NCI-H460 (cell line): ENCODE measurements at regions not wholly inside any gene's neighbourhood (a gene's known extent, or its start where the extent isn't known, plus 50 kb on each side); places are given as distances from the start of the nearest gene placed in this dataset.
"Not testable (repeated sequence)": the region's sequence is repeated elsewhere in the genome, so short reads cannot be mapped to it uniquely, and the experiment has no call there.

Experiments
- DNase-seq: peaks from one replicate; pipeline ENCODE4 v3.0.0-alpha.2; 2016; ENCODE audit warnings: low read depth; ENCODE audit errors: extremely low read depth

GRCh38 chr3:61438253-61439121, 122.9 kb upstream of the PTPRG start:
- no peak for DNase-seq

- no peak for DNase-seq
Measured at GRCh38 chr3:61439122-61439458, 122.3 kb upstream of the PTPRG start.

DNA sequence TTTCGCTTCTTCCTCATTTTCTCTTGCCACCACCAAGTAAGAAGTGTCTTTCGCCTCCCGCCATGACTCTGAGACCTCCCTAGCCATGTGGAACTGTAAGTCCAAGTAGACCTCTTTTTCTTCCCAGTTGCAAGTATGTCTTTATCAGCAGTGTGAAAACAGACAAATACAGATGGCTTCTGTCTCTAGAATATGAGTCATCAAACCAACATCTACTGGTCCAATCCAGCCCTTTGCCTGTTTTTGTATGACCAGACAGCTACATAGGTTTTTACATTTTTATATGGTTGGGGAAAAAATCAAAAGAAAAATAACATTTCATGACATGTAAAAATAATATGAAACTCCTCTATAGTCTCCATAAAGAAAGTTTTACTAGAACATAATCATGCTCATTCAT, 118.7 kb upstream of the PTPRG start:
- DNase-seq, result no peak

- DNase-seq, result no peak
Measured at GRCh38 chr3:61443886-61444285, 117.5 kb upstream of the PTPRG start.

DNA sequence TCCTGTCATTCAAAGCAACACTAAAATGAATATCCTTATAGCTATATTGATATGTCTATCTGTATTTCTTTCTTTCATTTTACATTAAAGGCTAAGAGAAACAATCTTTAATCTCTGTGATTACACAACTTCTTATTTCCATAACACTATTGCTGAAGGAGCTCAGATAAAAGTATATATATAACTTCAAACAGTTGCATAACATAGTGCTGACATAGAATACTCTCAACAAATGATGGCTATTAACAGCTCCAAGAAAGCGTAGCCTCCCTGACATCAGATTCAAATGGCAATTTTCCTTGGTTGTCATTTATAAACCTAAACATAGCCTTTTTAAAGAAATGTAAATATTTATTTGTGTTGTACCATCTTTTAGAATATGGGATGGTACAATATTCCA, 116.6 kb upstream of the PTPRG start:
- DNase-seq, result no peak

GRCh38 chr3:61445924-61446323, 115.4 kb upstream of the PTPRG start:
- no peak for DNase-seq

- DNase-seq, result no peak
Measured at GRCh38 chr3:61446341-61446740, 115.0 kb upstream of the PTPRG start.

DNA sequence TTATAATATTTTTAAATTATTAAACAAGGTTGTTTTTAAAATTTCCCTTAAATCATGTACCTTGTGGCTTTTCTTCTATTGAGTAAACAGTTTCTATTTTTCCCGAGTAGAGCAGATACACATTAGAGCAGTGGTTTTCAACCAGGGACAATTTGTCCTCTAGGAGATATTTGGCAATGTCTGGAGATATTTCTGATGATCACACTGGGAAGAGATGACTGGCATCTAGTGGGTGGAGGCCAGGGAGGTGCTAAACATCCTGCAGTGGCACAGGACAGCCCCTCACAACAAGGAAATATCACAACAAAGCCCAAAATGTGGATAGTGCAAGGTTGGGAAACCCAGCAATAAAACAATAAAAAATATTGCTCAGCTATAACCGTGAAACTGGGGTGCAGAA, 113.0 kb upstream of the PTPRG start:
- DNase-seq, result no peak

- no peak for DNase-seq
Measured at GRCh38 chr3:61449327-61450040, 111.9 kb upstream of the PTPRG start.

DNA sequence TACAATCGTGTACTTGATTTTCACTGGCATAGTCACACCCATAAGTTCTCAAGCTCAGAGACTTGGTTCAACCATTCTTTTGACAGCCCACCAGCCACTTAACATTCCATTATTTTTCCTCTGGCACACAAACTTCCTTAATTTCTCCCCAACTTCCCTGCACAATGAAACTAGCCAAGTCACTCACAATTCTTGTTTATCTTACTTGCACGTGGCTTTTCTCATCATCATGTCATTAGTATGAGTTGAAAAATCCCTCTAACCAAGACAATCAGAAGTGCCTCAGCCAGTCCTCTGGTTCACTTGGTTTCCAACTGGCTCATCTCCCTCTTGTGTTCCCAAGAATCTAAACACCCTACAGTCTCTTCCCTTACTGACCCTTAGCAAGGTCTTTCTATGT, 110.5 kb upstream of the PTPRG start:
- no peak for DNase-seq

GRCh38 chr3:61451841-61452240, 109.5 kb upstream of the PTPRG start:
- DNase-seq, result no peak

DNA sequence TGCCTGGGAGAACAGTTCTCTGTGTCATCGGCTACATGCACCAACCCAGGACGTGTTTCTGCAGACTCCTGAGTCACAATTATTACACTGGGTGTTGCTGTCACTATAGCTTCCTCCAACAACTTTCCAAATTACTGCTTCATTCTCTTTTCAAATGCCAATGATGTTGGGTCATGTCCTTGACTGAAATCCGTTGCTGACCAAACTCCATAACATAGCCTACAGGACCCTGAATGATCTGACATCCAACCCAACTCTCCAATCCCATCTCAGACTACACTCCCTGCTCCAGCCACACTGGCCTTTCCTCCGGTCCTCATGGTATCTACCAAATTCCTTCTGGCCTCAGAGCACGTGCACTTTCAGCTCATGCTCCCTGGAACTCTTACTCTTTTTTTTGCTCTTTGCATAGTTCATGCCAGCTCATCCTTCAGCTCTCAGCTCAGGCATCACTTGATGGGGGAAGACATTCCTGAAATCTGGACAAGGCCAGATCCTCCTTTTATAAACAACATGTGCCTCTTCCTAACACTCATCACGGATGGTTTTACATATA, 108.8 kb upstream of the PTPRG start:
- DNase-seq, result no peak

DNA sequence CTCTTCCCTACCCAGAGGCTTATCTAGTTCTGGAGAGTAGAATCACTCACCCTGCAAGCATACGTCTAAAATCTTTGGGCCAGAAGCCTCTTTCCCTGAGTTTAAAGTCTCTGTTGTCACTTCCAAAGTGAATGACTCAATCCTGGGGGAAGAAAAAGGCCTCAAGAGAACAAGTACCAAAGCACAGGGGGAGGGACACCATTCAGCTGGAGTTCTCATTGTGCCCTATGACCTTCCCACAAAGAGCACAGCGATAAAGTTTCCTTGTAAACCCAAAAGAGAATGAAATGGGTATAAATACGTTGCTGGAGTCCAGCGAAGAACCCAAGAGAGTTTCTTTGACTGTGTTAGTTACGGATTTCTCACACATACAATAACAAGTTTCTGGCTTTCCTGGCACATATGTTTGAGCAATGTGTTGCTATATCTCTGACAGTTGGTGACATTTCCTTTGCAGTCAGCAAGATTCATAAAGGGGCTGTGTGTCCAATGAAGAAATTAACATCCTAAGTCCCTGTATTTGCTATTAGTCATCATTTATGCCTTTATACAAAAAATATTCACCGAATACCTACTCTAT, 107.3 kb upstream of the PTPRG start:
- DNase-seq, result no peak

DNA sequence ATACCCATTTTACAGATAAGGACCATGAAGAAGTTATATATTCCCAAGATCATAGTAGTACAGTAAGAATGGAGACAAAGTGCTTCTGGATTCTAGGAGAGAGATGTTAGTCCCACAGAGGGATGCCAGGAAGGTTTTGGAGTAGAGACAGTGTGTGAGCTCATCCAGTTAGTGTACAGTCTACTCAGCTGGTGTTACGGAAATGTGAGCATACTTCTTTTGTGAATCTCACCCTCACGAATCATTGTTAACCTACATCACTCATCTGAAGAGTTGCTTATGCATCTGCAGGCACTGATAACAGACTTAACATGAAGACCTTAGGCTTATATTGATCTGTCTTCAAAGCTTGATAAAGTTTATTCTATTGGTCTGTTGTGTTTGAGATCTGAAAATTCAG, 106.6 kb upstream of the PTPRG start:
- DNase-seq, result no peak

DNA sequence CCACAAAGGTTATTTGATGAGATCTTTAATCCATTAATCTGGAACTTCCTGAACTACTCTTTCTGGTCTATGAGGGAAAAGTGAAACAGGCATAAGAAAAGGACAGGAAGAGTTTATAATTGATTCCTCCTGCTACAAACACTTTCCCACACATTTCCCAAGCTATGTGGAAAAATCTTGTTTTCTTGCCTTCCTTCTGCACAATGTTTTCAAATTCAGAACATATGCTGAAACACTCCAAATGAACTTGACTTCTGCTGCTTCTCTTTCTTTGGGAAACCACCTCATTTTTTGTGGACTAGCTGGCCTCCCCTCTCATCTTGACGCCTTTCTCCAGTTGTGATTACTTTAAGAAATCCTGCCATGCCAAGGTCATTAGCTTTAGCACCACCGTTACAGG, 100.7 kb upstream of the PTPRG start:
- no peak for DNase-seq

DNA sequence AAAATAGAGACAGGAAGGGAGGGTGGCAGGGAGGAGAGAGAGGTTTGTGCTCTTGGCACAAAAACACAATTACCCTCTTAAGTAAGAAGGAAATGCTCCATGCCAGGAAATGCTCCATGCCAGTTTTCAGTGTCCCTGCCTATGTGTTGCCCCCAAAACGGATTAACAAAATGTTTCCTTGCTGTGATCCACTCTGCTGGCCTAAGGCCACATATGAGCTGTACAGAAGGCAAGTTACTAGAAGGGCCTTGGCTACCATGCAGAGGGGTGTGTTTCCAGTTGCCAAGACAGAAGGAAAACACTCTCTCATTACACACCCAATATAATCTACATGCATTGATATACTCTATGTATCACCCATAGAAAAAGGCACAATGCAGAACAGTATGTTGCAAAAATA, 98.2 kb upstream of the PTPRG start:
- DNase-seq, result no peak

DNA sequence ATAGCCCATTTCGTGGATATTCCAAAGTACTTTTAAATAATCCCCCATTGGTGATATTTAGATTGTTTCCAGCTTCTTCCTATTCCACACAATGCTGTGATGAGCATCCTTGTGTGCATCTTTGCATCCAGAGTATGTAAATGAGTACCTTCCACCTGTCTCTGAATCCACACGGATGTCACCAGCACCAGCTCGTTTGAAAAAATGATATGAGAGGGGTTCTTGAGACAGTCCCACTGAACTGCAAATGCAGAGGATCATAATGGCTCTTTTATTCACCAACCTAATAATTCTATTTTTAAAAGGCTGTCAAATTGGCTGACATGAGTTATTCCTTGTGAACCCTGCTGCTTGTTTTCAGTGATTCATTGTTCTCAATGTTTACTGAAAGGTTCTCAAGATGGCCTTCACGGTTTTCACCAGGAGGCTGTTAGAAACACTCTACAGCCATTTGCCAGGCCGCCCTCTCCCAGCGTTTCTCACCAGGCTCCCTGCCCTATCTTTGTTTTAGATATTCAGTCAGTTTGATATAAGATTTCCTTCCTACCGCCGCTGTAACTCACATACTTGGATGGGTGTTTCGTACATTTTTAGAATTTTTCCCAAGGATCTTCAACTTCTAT, 96.7 kb upstream of the PTPRG start:
- no peak for DNase-seq

GRCh38 chr3:61466357-61466756, 95.0 kb upstream of the PTPRG start:
- no peak for DNase-seq

- no peak for DNase-seq
Measured at GRCh38 chr3:61483997-61484396, 77.4 kb upstream of the PTPRG start.

DNA sequence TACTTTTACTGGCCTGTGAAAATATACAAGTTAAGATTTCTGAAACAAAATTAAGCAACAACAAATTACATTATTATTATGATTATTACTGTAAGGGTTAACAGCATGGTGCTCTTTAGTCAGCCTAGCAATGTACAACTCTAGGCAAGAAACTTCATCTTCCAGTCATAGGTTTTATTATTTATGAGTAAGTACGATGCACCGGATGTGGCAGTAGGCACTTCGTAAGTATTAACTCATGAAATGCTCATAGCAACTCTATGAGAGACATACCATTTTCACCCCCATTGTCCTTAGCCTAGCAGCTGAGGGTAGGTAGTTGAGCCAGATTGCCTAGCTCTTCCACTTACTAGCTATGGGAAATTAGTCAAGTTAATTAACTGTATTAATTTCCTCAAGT, 68.0 kb upstream of the PTPRG start:
- DNase-seq, result no peak

GRCh38 chr3:61494309-61494708, 67.1 kb upstream of the PTPRG start:
- DNase-seq, result not testable (repeated sequence)
